Neural cell (in vitro differentiated cells): ENCODE measurements at regions not wholly inside any gene's neighbourhood (a gene's known extent, or its start where the extent isn't known, plus 50 kb on each side); places are given as distances from the start of the nearest gene placed in this dataset.

Experiments
- H2AFZ ChIP-seq: fragments of 200-600, 300-800 bp; sonication (generic), shearing (Covaris generic); 2 replicates; pipeline ENCODE4 v1.6.0; 2014; ENCODE audit warnings: low read depth, mild to moderate bottlenecking, antibody characterized with exemption, low read length, moderate library complexity
- H3F3A ChIP-seq: fragments of 200-600 bp; shearing (Covaris generic); 2 replicates; pipeline ENCODE4 v1.6.1; 2016; ENCODE audit warnings: mild to moderate bottlenecking, moderate library complexity, mixed read lengths, antibody characterized with exemption, low read length; ENCODE audit not compliant: insufficient read depth, poor library complexity, severe bottlenecking
- H3K27ac ChIP-seq: fragments of 200-600, 300-800 bp; sonication (generic), shearing (Covaris generic); 2 replicates; pipeline ENCODE4 v1.5.1; 2014; ENCODE audit warnings: mild to moderate bottlenecking, low read length, moderate library complexity
- H3K27me3 ChIP-seq: fragments of 300-800, 200-600 bp; sonication (generic), shearing (Covaris generic); 2 replicates; pipeline ENCODE4 v1.6.0; 2014; ENCODE audit warnings: mild to moderate bottlenecking, low read depth, low read length, moderate library complexity; ENCODE audit not compliant: insufficient read depth
- H3K36me3 ChIP-seq: fragments of 300-800, 200-600 bp; sonication (generic), shearing (Covaris generic); 2 replicates; pipeline ENCODE4 v1.5.1; 2014; ENCODE audit warnings: mild to moderate bottlenecking, antibody characterized with exemption, low read length, moderate library complexity; ENCODE audit not compliant: insufficient read depth
- H3K4me2 ChIP-seq: fragments of 300-800, 200-600 bp; sonication (generic), shearing (Covaris generic); 2 replicates; pipeline ENCODE4 v1.6.0; 2014; ENCODE audit warnings: mild to moderate bottlenecking, low read length
- H3K4me3 ChIP-seq: fragments of 300-800, 200-600 bp; sonication (generic), shearing (Covaris generic); 2 replicates; pipeline ENCODE4 v1.5.1; 2014; ENCODE audit warnings: mild to moderate bottlenecking, low read length, moderate library complexity
- H3K79me2 ChIP-seq: fragments of 200-600 bp; shearing (Covaris generic); replicated peaks from 2 replicates; pipeline ENCODE4 v1.6.0; 2014; ENCODE audit warnings: mild to moderate bottlenecking, low read length, moderate library complexity; ENCODE audit not compliant: insufficient read depth
- H3K9ac ChIP-seq: fragments of 300-800, 200-600 bp; sonication (generic), shearing (Covaris generic); 2 replicates; pipeline ENCODE4 v1.6.1; 2016; ENCODE audit warnings: mild to moderate bottlenecking, low read length, mixed read lengths
- H3K9me2 ChIP-seq: fragments of 200-600 bp; shearing (Covaris generic); 2 replicates; pipeline ENCODE4 v1.6.1; 2016; ENCODE audit warnings: mild to moderate bottlenecking, low read length, mixed read lengths; ENCODE audit not compliant: insufficient read depth
- H3K9me3 ChIP-seq: fragments of 200-600, 300-800 bp; sonication (generic), shearing (Covaris generic); 2 replicates; pipeline ENCODE4 v1.6.1; 2016; ENCODE audit warnings: mild to moderate bottlenecking, mixed run types, low read length, moderate library complexity, mixed read lengths
- H4K20me1 ChIP-seq: fragments of 200-600 bp; shearing (Covaris generic); 2 replicates; pipeline ENCODE4 v1.6.1; 2016; ENCODE audit warnings: mild to moderate bottlenecking, mixed run types; ENCODE audit not compliant: insufficient read depth
- EP300 ChIP-seq: fragments of 450-650 bp; conservative IDR thresholded peaks from 2 replicates; pipeline ENCODE4 v1.6.1; 2014; ENCODE audit warnings: antibody characterized with exemption, mild to moderate bottlenecking, moderate library complexity; ENCODE audit not compliant: poor library complexity, severe bottlenecking
- EZH2 ChIP-seq: fragments of 200-600, 300-800 bp; shearing (Covaris generic), sonication (generic); IDR thresholded peaks from 2 replicates; pipeline ENCODE4 v1.6.1; 2014; ENCODE audit warnings: antibody characterized with exemption, low read length, borderline replicate concordance, mild to moderate bottlenecking; ENCODE audit not compliant: insufficient read depth, poor library complexity, severe bottlenecking
- MXI1 ChIP-seq: fragments of 450-650 bp; conservative IDR thresholded peaks from 2 replicates; pipeline ENCODE4 v1.6.1; 2014; ENCODE audit warnings: antibody characterized with exemption, mild to moderate bottlenecking; ENCODE audit not compliant: poor library complexity, severe bottlenecking
- POLR2AphosphoS5 ChIP-seq: IDR thresholded peaks from 2 replicates; pipeline ENCODE4 v1.6.1; 2012
- RAD21 ChIP-seq: fragments of 450-650 bp; conservative IDR thresholded peaks from 2 replicates; pipeline ENCODE4 v1.6.1; 2014; ENCODE audit warnings: antibody characterized with exemption, mild to moderate bottlenecking, moderate library complexity
- SMC3 ChIP-seq: fragments of 450-650 bp; conservative IDR thresholded peaks from 2 replicates; pipeline ENCODE4 v1.6.1; 2014; ENCODE audit warnings: antibody characterized with exemption, mild to moderate bottlenecking, moderate library complexity; ENCODE audit not compliant: poor library complexity
- TAF1 ChIP-seq: IDR thresholded peaks from 2 replicates; pipeline ENCODE4 v1.6.1; 2012; ENCODE audit warnings: low read depth
- TF ChIP-seq, protein P1 (sequence below): IDR thresholded peaks from 2 replicates; pipeline ENCODE4 v1.6.1; 2012; ENCODE audit warnings: borderline replicate concordance
- TF ChIP-seq, protein P2 (sequence below): fragments of 450-650 bp; IDR thresholded peaks from 2 replicates; pipeline ENCODE4 v1.5.1; 2014; ENCODE audit warnings: antibody characterized with exemption, mild to moderate bottlenecking, moderate library complexity; ENCODE audit not compliant: poor library complexity, severe bottlenecking

DNA sequence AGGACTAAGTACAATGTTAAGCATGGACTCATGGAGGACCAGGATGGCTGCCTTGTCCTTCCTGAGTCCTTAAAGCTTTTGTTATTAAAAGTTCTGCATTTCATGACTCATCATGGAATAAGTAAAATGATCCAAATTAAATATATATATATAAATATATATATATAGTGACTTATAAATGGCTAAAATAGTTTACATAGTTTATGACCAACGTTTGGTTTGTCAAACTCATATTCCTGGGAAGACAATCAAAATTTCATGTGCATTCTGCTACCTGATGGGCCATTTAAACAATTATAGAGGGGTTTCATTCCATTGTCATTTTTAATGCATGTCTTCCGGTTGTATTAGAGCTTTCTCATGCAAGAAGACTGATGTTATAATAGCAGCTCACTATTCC is 1190.7 kb downstream of the FSCB start:
- Histone ChIP-seq H3K4me3 (no peak overlapping the region), H3K9me2 (no peaks in the 10 kb centered on the region)
- TF ChIP-seq SMC3: no peak
- TF ChIP-seq EP300: no peak
- TF ChIP-seq TAF1: no peak
- no peak for TF ChIP-seq EZH2
- no peak for TF ChIP-seq POLR2AphosphoS5
- TF ChIP-seq, protein P1, sequence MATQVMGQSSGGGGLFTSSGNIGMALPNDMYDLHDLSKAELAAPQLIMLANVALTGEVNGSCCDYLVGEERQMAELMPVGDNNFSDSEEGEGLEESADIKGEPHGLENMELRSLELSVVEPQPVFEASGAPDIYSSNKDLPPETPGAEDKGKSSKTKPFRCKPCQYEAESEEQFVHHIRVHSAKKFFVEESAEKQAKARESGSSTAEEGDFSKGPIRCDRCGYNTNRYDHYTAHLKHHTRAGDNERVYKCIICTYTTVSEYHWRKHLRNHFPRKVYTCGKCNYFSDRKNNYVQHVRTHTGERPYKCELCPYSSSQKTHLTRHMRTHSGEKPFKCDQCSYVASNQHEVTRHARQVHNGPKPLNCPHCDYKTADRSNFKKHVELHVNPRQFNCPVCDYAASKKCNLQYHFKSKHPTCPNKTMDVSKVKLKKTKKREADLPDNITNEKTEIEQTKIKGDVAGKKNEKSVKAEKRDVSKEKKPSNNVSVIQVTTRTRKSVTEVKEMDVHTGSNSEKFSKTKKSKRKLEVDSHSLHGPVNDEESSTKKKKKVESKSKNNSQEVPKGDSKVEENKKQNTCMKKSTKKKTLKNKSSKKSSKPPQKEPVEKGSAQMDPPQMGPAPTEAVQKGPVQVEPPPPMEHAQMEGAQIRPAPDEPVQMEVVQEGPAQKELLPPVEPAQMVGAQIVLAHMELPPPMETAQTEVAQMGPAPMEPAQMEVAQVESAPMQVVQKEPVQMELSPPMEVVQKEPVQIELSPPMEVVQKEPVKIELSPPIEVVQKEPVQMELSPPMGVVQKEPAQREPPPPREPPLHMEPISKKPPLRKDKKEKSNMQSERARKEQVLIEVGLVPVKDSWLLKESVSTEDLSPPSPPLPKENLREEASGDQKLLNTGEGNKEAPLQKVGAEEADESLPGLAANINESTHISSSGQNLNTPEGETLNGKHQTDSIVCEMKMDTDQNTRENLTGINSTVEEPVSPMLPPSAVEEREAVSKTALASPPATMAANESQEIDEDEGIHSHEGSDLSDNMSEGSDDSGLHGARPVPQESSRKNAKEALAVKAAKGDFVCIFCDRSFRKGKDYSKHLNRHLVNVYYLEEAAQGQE: no peak
- TF ChIP-seq MXI1: no peak
- TF ChIP-seq, protein P2, sequence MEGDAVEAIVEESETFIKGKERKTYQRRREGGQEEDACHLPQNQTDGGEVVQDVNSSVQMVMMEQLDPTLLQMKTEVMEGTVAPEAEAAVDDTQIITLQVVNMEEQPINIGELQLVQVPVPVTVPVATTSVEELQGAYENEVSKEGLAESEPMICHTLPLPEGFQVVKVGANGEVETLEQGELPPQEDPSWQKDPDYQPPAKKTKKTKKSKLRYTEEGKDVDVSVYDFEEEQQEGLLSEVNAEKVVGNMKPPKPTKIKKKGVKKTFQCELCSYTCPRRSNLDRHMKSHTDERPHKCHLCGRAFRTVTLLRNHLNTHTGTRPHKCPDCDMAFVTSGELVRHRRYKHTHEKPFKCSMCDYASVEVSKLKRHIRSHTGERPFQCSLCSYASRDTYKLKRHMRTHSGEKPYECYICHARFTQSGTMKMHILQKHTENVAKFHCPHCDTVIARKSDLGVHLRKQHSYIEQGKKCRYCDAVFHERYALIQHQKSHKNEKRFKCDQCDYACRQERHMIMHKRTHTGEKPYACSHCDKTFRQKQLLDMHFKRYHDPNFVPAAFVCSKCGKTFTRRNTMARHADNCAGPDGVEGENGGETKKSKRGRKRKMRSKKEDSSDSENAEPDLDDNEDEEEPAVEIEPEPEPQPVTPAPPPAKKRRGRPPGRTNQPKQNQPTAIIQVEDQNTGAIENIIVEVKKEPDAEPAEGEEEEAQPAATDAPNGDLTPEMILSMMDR: no peak
- TF ChIP-seq RAD21: no peak

DNA sequence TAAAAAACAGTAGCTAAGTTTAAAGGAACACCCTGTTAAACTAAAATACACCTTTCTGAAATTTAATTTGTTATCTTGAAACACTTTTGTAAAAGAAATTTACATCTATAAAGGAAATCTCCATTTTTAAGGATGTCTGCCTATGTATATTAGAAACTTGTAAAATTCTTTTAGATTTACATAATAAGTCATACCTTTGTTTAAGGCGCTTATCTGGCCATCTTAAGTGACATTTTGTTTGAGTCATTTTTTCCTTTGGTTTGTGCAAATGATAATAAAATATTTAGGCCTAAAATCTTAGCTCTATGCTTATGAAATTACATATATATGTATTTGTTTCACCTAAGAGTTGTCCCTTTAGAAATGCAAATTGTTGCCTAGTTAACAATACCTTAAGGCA is 1193.4 kb downstream of the FSCB start:
- H3K9me2 ChIP-seq: no peaks in the 10 kb centered on the region
- H3K79me2 ChIP-seq: no peaks in the 10 kb centered on the region
- H3K27me3 ChIP-seq: no peaks in the 10 kb centered on the region
- H3K4me3 ChIP-seq: no peak overlapping the region
- no peaks in the 10 kb centered on the region for H3K36me3 ChIP-seq
- no peaks in the 10 kb centered on the region for H3K9me3 ChIP-seq
- H3K9ac ChIP-seq: no peak overlapping the region
- no peak overlapping the region for H3K27ac ChIP-seq
- H3F3A ChIP-seq: no peaks in the 10 kb centered on the region
- H2AFZ ChIP-seq: no peak overlapping the region
- H3K4me2 ChIP-seq: no peak overlapping the region
- H4K20me1 ChIP-seq: no peaks in the 10 kb centered on the region
- no peak for TF ChIP-seq TAF1

More for the DNA sequence above, 1190.7 kb downstream of the FSCB start:
- no peak overlapping the region for H3K27ac ChIP-seq
- H3K4me2 ChIP-seq: no peak overlapping the region
- no peak overlapping the region for H3K9ac ChIP-seq
- H3F3A ChIP-seq: no peaks in the 10 kb centered on the region
- H3K27me3 ChIP-seq: no peaks in the 10 kb centered on the region
- H2AFZ ChIP-seq: no peak overlapping the region
- no peaks in the 10 kb centered on the region for H3K79me2 ChIP-seq
- H4K20me1 ChIP-seq: no peaks in the 10 kb centered on the region
- H3K9me3 ChIP-seq: no peaks in the 10 kb centered on the region
- H3K36me3 ChIP-seq: no peaks in the 10 kb centered on the region
